Smooth muscle cell (in vitro differentiated cells): ENCODE measurements at regions not wholly inside any gene's neighbourhood (a gene's known extent, or its start where the extent isn't known, plus 50 kb on each side); places are given as distances from the start of the nearest gene placed in this dataset.

Experiments used
- DNase-seq: peaks from one replicate; lab custom pipeline; 2025; ENCODE audit not compliant: unreplicated experiment; lab: John Stamatoyannopoulos, UW
- H2AFZ ChIP-seq: fragments of 200-600 bp; sonication (generic); 2 replicates; pipeline ENCODE4 v1.6.0; 2016; ENCODE audit warnings: antibody characterized with exemption, low read depth, mild to moderate bottlenecking
- H3F3A ChIP-seq: fragments of 200-600 bp; sonication (generic); 2 replicates; pipeline ENCODE4 v1.6.0; 2017; ENCODE audit warnings: antibody characterized with exemption, low read depth
- H3K27ac ChIP-seq: fragments of 200-600 bp; sonication (generic); 2 replicates; pipeline ENCODE4 v1.5.1; 2016; ENCODE audit warnings: low read depth, mild to moderate bottlenecking
- H3K27me3 ChIP-seq: fragments of 200-600 bp; sonication (generic); 2 replicates; pipeline ENCODE4 v1.6.1; 2016; ENCODE audit warnings: low read depth, mild to moderate bottlenecking
- H3K36me3 ChIP-seq: fragments of 200-600 bp; sonication (generic); 2 replicates; pipeline ENCODE4 v1.5.1; 2016; ENCODE audit warnings: low read depth
- H3K4me1 ChIP-seq: fragments of 200-600 bp; sonication (generic); 2 replicates; pipeline ENCODE4 v1.5.1; 2016; ENCODE audit warnings: low read depth
- H3K4me2 ChIP-seq: fragments of 200-600 bp; sonication (generic); 2 replicates; pipeline ENCODE4 v1.6.0; 2016; ENCODE audit warnings: mild to moderate bottlenecking
- H3K4me3 ChIP-seq: fragments of 200-600 bp; sonication (generic); 2 replicates; pipeline ENCODE4 v1.5.1; 2016; ENCODE audit warnings: mild to moderate bottlenecking
- H3K79me2 ChIP-seq: fragments of 200-600 bp; sonication (generic); 2 replicates; pipeline ENCODE4 v1.6.0; 2016; ENCODE audit warnings: low read depth, mild to moderate bottlenecking
- H3K9ac ChIP-seq: fragments of 200-600 bp; sonication (generic); 2 replicates; pipeline ENCODE4 v1.6.0; 2016; ENCODE audit warnings: low read depth
- H3K9me3 ChIP-seq: fragments of 200-600 bp; sonication (generic); replicated peaks from 2 replicates; pipeline ENCODE4 v1.5.1; 2016; ENCODE audit warnings: low read depth
- H4K20me1 ChIP-seq: fragments of 200-600 bp; sonication (generic); 2 replicates; pipeline ENCODE4 v1.6.0; 2016; ENCODE audit warnings: low read depth
- WGBS: methylation state at CpG from one replicate; pipeline ENCODE4 v1.1.7; 2016; ENCODE audit warnings: low lambda C conversion rate; 5-methylcytosine and 5-hydroxymethylcytosine counted together
- TF ChIP-seq, protein P1 (sequence below): fragments of 200-600 bp; sonication (generic); IDR thresholded peaks from 2 replicates; pipeline ENCODE4 v1.5.1; 2017; ENCODE audit warnings: borderline replicate concordance, mild to moderate bottlenecking, antibody characterized with exemption; ENCODE audit not compliant: insufficient read depth, poor library complexity, severe bottlenecking

DNA sequence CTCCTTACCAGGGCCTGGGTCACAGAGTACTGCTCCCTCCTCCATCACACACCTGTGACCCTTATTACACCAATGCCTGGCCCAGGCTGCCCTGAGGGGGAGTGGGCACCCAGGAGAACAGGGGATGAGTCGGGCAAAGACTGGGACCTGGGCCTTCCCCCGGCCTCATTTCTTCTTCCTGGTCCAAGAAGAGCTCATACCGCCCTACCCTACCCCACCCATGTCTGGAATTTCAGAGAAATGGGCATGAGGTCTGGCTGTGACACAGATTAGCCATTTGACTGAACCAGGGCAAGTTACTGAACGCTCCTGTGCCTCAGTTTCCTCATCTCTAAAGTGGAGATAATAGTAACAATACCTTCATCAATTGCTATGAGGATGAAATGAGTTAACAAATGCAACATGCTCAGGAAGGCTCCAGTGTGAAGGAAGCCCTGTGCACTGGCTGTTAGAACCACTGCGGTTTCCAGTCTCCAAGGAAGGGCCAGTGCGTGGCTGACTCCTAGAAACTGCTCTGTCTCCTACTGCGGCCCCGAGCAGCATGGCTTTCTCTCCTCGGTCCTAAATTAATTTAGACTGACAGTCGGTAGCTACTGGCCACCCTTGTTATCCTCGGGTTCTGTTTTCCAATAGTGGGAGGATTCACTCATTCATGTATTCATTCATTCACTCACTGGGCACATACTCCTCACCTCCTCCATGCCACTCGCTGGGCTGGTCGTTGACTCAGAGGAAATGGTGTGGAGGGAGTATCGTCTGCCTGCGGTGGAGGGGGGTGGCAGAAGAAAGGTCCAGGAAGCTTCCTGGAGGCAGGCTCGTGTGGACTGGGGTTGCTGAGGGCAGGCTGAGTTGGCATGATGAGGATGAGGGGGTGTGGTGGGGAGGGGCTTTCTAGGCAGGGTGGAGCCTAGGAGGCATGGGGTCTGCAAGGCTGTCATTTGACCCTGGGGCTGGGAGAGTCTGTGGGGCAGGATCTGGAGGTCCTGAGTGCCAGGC lies 175.6 kb downstream of the GLI2 start:
- Histone ChIP-seq H3K4me1 (peaks cover 19% of the 10 kb centered on the region), H3F3A (peaks cover 26% of the 10 kb centered on the region), H3K27me3 (no peaks in the 10 kb centered on the region), H4K20me1 (peaks cover 22% of the 10 kb centered on the region), H3K36me3 (no peaks in the 10 kb centered on the region), H3K4me2 (peak overlapping the region; percentile 67), H3K27ac (peak overlapping the region; percentile 94), H3K4me3 (no peak overlapping the region), H3K9ac (no peak overlapping the region), H3K9me3 (no peaks in the 10 kb centered on the region), H3K79me2 (peaks cover 9% of the 10 kb centered on the region), H2AFZ (no peak overlapping the region)
- TF ChIP-seq, protein P1, sequence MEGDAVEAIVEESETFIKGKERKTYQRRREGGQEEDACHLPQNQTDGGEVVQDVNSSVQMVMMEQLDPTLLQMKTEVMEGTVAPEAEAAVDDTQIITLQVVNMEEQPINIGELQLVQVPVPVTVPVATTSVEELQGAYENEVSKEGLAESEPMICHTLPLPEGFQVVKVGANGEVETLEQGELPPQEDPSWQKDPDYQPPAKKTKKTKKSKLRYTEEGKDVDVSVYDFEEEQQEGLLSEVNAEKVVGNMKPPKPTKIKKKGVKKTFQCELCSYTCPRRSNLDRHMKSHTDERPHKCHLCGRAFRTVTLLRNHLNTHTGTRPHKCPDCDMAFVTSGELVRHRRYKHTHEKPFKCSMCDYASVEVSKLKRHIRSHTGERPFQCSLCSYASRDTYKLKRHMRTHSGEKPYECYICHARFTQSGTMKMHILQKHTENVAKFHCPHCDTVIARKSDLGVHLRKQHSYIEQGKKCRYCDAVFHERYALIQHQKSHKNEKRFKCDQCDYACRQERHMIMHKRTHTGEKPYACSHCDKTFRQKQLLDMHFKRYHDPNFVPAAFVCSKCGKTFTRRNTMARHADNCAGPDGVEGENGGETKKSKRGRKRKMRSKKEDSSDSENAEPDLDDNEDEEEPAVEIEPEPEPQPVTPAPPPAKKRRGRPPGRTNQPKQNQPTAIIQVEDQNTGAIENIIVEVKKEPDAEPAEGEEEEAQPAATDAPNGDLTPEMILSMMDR = no peak
- 69% methylated on average over 16 of the region's 16 CpGs for WGBS
- no peak for DNase-seq

DNA sequence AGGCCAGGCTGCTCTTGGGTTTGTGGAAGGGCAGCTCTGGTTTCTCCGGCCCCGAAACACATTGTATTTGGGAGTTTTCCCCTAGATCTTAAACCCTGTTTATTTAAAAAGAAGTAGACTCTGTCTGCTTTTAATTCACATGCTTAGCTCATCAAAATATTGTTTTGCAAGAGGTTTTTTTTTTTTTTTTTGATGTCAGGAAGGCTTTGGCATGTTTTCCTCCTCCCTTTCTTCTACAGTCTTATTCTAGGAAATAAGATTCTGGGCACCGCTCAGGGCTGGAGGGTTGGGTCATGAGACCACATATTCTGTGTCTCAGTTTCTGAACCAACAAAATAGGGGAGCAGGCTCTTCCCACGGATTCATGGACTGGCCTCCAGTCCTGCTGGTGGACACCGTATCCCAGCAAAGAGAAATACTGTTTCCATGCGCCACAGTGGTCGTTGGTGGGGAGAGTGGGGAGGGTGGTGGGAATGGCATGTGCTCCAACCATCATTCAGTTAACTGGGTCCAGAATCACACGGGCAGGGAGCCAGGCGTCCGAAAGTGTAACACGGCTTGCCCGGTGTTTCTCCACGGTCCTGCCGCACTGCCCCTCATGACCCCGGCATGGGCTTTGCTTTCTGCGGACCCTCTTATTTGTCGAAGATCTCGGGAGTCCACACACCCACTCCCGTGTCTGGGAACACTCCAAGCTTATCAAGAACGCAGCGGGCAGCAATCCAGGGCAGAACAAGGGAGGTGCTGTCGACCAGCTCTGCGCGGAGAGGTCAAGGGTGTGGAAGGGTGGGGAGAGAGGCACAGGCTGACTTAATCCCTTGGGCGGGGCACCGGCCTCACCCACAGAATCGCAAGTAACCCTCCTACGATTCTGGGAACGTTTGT lies 176.7 kb downstream of the GLI2 start:
- Histone ChIP-seq H3F3A (peaks cover 26% of the 10 kb centered on the region), H3K4me1 (peaks cover 19% of the 10 kb centered on the region), H3K4me2 (peak overlapping the region; percentile 67), H3K9ac (peak overlapping the region; percentile 50), H3K79me2 (peaks cover 9% of the 10 kb centered on the region), H3K4me3 (no peak overlapping the region), H3K36me3 (no peaks in the 10 kb centered on the region), H3K27ac (peak overlapping the region; percentile 94), H4K20me1 (peaks cover 11% of the 10 kb centered on the region), H3K9me3 (no peaks in the 10 kb centered on the region), H2AFZ (no peak overlapping the region), H3K27me3 (no peaks in the 10 kb centered on the region)
- TF ChIP-seq, protein P1 = no peak
- WGBS = 50% methylated on average over 29 of the region's 29 CpGs
- no peak for DNase-seq

DNA sequence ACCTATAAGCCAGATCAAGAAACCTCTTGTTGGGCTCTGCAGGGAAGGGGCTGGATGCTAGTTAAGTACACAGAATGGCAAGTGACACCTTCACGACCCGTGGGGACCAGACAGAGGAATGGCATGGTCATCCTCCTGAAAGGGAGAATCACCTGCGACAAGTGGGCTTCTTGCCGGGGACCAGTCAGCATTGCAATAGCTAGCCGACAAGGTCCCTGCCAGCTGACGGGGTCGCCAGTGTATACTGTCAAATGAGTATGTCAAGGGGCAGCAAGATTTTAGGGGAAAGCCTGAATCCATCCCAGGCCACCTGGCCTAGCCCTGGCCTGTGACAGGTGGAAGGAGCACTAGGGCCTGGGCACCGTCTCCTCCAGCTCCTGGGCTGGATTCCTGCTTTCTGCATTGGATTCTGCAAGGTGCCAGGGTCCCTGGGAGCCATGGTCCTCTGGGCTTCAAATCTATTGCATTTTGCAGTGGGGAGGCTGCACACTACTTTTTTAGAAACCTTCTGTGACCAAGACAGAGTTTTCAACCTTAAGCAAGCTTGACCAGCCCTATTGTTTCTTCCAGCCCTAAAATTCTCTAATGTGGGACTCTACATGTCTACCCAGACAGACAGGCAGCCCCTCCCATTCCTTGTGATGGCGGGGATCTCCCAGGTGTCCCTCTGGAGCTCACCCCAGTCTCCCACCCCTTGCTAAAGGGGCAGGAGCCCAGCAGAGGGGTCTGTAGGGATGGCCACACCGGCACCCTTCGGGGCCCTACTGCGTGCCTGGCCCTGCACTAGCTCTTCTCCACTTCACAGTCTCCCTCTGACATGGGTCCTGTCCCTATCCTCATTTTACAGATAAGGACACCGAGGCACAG lies 178.5 kb downstream of the GLI2 start:
- Histone ChIP-seq H2AFZ (no peak overlapping the region), H3K4me1 (peaks cover 19% of the 10 kb centered on the region), H3K27me3 (no peaks in the 10 kb centered on the region), H3K27ac (peak overlapping the region; percentile 94), H3K79me2 (peaks cover 10% of the 10 kb centered on the region), H3K4me2 (peak overlapping the region; percentile 29), H3K9me3 (no peaks in the 10 kb centered on the region), H3K36me3 (no peaks in the 10 kb centered on the region), H4K20me1 (no peaks in the 10 kb centered on the region), H3K4me3 (no peak overlapping the region), H3K9ac (peak overlapping the region; percentile 39), H3F3A (peaks cover 33% of the 10 kb centered on the region)
- 81% methylated on average over 13 of the region's 13 CpGs for WGBS
- TF ChIP-seq, protein P1 = no peak
- DNase-seq = no peak
